ENCODE measurements at regions not wholly inside any gene's neighbourhood (a gene's known extent, or its start where the extent isn't known, plus 50 kb on each side); places are given as distances from the start of the nearest gene placed in this dataset.

- Histone ChIP-seq H3K4me3 (replicated peaks in 1 of 3; ENCODE audit: insufficient read depth in 1 of 3, low read depth in 2 of 3, low read length in 3 of 3) (no peak overlapping the region), H3K4me1 (ENCODE audit: insufficient read depth, low read length) (no peaks in the 10 kb centered on the region), H3K9me3 (ENCODE audit: low read length) (peaks cover 47% of the 10 kb centered on the region), H3K4me2 (ENCODE audit: low read depth, low read length) (no peak overlapping the region), H3K27me3 (ENCODE audit: control insufficient read depth in 1 of 2, insufficient read depth in 2 of 2, low read length in 2 of 2) (no peaks in the 10 kb centered on the region), H3K9ac (ENCODE audit: insufficient read depth, low read depth, low read length) (no peak overlapping the region), H3K27ac (ENCODE audit: extremely low read length, insufficient read depth, low read length) (no peak overlapping the region), H3K79me2 (ENCODE audit: insufficient read depth, low read length) (no peaks in the 10 kb centered on the region), H3K36me3 (replicated peaks in 1 of 2; ENCODE audit: control insufficient read depth in 1 of 2, insufficient read depth in 2 of 2, low read length in 2 of 2) (no peaks in the 10 kb centered on the region), H4K20me1 (ENCODE audit: insufficient read depth, low read length) (no peaks in the 10 kb centered on the region), H2AFZ (ENCODE audit: low read length) (no peak overlapping the region)
- ChIA-PET CTCF (ENCODE audit: low intra/inter-chr PET ratio, low total read pairs) (no interaction called here), POLR2A (no interaction called here)
- intact Hi-C loops (cut with micrococcal nuclease; ENCODE audit: unreplicated experiment) (no loop called here), in situ Hi-C loops (cut with HindIII; ENCODE audit: extremely low pct_ligation_motif_present, low pct_unique_long_range_greater_than_20kb) (no loop called here)
- 0% methylated on average over 1 of the region's 1 CpG for WGBS (ENCODE audit: low lambda C conversion rate)
- TF ChIP-seq AKAP8 (CRISPR knock-in tag; IDR thresholded peaks at IDR 0.05), result no peak
- no peak for TF ChIP-seq MED8 (CRISPR knock-in tag; IDR thresholded peaks at IDR 0.05; ENCODE audit: insufficient replicate concordance)
- TF ChIP-seq GMEB2 (CRISPR knock-in tag; IDR thresholded peaks at IDR 0.05; ENCODE audit: low read depth), result no peak
- TF ChIP-seq ZNF282 (IDR thresholded peaks at IDR 0.05; ENCODE audit: partially characterized antibody), result no peak
- no peak for TF ChIP-seq SRY (CRISPR knock-in tag; IDR thresholded peaks at IDR 0.05)
- DNase-seq (ENCODE audit: low spot score), result no peak
- no peak for FAIRE-seq
- no peak for ATAC-seq
- BruUV-seq (replicated peaks), result no TSS peak
Observed at GRCh38 chr1:80462006-80462405, 1338.7 kb upstream of the ADGRL2 start.

DNA sequence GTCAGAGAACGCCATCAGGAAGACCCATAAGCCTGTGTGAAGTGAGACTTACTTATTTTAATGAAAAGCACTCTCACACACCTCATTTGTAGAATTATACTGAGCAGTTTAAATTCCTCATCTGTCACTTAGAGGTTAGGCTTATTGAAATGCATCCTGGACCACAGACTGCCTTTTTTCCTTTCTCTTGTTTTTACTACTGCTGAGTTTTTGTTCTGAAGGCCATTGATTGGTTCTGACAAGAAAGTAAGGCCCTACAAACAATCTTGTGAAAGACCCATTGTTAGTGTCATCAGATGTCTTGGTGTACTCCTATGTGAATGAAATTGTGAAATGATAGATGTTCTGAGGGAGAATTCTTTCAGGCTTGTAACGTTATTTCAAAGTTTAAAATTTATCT is 1343.3 kb upstream of the ADGRL2 start:
- no peaks in the 10 kb centered on the region for H3K27me3 ChIP-seq (ENCODE audit: control insufficient read depth in 1 of 2, insufficient read depth in 2 of 2, low read length in 2 of 2)
- CTCF ChIA-PET (ENCODE audit: low intra/inter-chr PET ratio, low total read pairs), result no interaction called here
- H2AFZ ChIP-seq (ENCODE audit: low read length), result no peak overlapping the region
- H3K9ac ChIP-seq (ENCODE audit: insufficient read depth, low read depth, low read length), result no peak overlapping the region
- no peak for DNase-seq (ENCODE audit: low spot score)
- no peak for FAIRE-seq
- no peak overlapping the region for H3K27ac ChIP-seq (ENCODE audit: extremely low read length, insufficient read depth, low read length)
- in situ Hi-C loops (cut with HindIII; ENCODE audit: extremely low pct_ligation_motif_present, low pct_unique_long_range_greater_than_20kb) (no loop called here), intact Hi-C loops (cut with micrococcal nuclease; ENCODE audit: unreplicated experiment) (no loop called here)
- no peaks in the 10 kb centered on the region for H3K79me2 ChIP-seq (ENCODE audit: insufficient read depth, low read length)
- H3K4me3 ChIP-seq (replicated peaks in 1 of 3; ENCODE audit: insufficient read depth in 1 of 3, low read depth in 2 of 3, low read length in 3 of 3), result no peak overlapping the region
- no peaks in the 10 kb centered on the region for H3K36me3 ChIP-seq (replicated peaks in 1 of 2; ENCODE audit: control insufficient read depth in 1 of 2, insufficient read depth in 2 of 2, low read length in 2 of 2)
- H3K9me3 ChIP-seq (ENCODE audit: low read length), result peaks cover 34% of the 10 kb centered on the region
- TF ChIP-seq NFYC (CRISPR knock-in tag; IDR thresholded peaks at IDR 0.05), result no peak
- no peak overlapping the region for H3K4me2 ChIP-seq (ENCODE audit: low read depth, low read length)
- no peaks in the 10 kb centered on the region for H3K4me1 ChIP-seq (ENCODE audit: insufficient read depth, low read length)
- POLR2A ChIA-PET, result no interaction called here
- H4K20me1 ChIP-seq (ENCODE audit: insufficient read depth, low read length), result no peaks in the 10 kb centered on the region
- 0% methylated on average over 2 of the region's 2 CpGs for WGBS (ENCODE audit: low lambda C conversion rate)
- ATAC-seq, result no peak
- BruUV-seq (replicated peaks), result no TSS peak

Data from HepG2 (cell line).